Neural cell (in vitro differentiated cells): ENCODE measurements at regions not wholly inside any gene's neighbourhood (a gene's known extent, or its start where the extent isn't known, plus 50 kb on each side); places are given as distances from the start of the nearest gene placed in this dataset.

ENCODE experiments used
- H2AFZ ChIP-seq: fragments of 200-600, 300-800 bp; sonication (generic), shearing (Covaris generic); 2 replicates; pipeline ENCODE4 v1.6.0; 2014; ENCODE audit warnings: low read depth, mild to moderate bottlenecking, antibody characterized with exemption, low read length, moderate library complexity
- H3F3A ChIP-seq: fragments of 200-600 bp; shearing (Covaris generic); 2 replicates; pipeline ENCODE4 v1.6.1; 2016; ENCODE audit warnings: mild to moderate bottlenecking, moderate library complexity, mixed read lengths, antibody characterized with exemption, low read length; ENCODE audit not compliant: insufficient read depth, poor library complexity, severe bottlenecking
- H3K27ac ChIP-seq: fragments of 200-600, 300-800 bp; sonication (generic), shearing (Covaris generic); 2 replicates; pipeline ENCODE4 v1.5.1; 2014; ENCODE audit warnings: mild to moderate bottlenecking, low read length, moderate library complexity
- H3K27me3 ChIP-seq: fragments of 300-800, 200-600 bp; sonication (generic), shearing (Covaris generic); 2 replicates; pipeline ENCODE4 v1.6.0; 2014; ENCODE audit warnings: mild to moderate bottlenecking, low read depth, low read length, moderate library complexity; ENCODE audit not compliant: insufficient read depth
- H3K36me3 ChIP-seq: fragments of 300-800, 200-600 bp; sonication (generic), shearing (Covaris generic); 2 replicates; pipeline ENCODE4 v1.5.1; 2014; ENCODE audit warnings: mild to moderate bottlenecking, antibody characterized with exemption, low read length, moderate library complexity; ENCODE audit not compliant: insufficient read depth
- H3K4me2 ChIP-seq: fragments of 300-800, 200-600 bp; sonication (generic), shearing (Covaris generic); 2 replicates; pipeline ENCODE4 v1.6.0; 2014; ENCODE audit warnings: mild to moderate bottlenecking, low read length
- H3K4me3 ChIP-seq: fragments of 300-800, 200-600 bp; sonication (generic), shearing (Covaris generic); 2 replicates; pipeline ENCODE4 v1.5.1; 2014; ENCODE audit warnings: mild to moderate bottlenecking, low read length, moderate library complexity
- H3K79me2 ChIP-seq: fragments of 200-600 bp; shearing (Covaris generic); replicated peaks from 2 replicates; pipeline ENCODE4 v1.6.0; 2014; ENCODE audit warnings: mild to moderate bottlenecking, low read length, moderate library complexity; ENCODE audit not compliant: insufficient read depth
- H3K9ac ChIP-seq: fragments of 300-800, 200-600 bp; sonication (generic), shearing (Covaris generic); 2 replicates; pipeline ENCODE4 v1.6.1; 2016; ENCODE audit warnings: mild to moderate bottlenecking, low read length, mixed read lengths
- H3K9me2 ChIP-seq: fragments of 200-600 bp; shearing (Covaris generic); 2 replicates; pipeline ENCODE4 v1.6.1; 2016; ENCODE audit warnings: mild to moderate bottlenecking, low read length, mixed read lengths; ENCODE audit not compliant: insufficient read depth
- H3K9me3 ChIP-seq: fragments of 200-600, 300-800 bp; sonication (generic), shearing (Covaris generic); 2 replicates; pipeline ENCODE4 v1.6.1; 2016; ENCODE audit warnings: mild to moderate bottlenecking, mixed run types, low read length, moderate library complexity, mixed read lengths
- H4K20me1 ChIP-seq: fragments of 200-600 bp; shearing (Covaris generic); 2 replicates; pipeline ENCODE4 v1.6.1; 2016; ENCODE audit warnings: mild to moderate bottlenecking, mixed run types; ENCODE audit not compliant: insufficient read depth
- EP300 ChIP-seq: fragments of 450-650 bp; conservative IDR thresholded peaks from 2 replicates; pipeline ENCODE4 v1.6.1; 2014; ENCODE audit warnings: antibody characterized with exemption, mild to moderate bottlenecking, moderate library complexity; ENCODE audit not compliant: poor library complexity, severe bottlenecking
- EZH2 ChIP-seq: fragments of 200-600, 300-800 bp; shearing (Covaris generic), sonication (generic); IDR thresholded peaks from 2 replicates; pipeline ENCODE4 v1.6.1; 2014; ENCODE audit warnings: antibody characterized with exemption, low read length, borderline replicate concordance, mild to moderate bottlenecking; ENCODE audit not compliant: insufficient read depth, poor library complexity, severe bottlenecking
- MXI1 ChIP-seq: fragments of 450-650 bp; conservative IDR thresholded peaks from 2 replicates; pipeline ENCODE4 v1.6.1; 2014; ENCODE audit warnings: antibody characterized with exemption, mild to moderate bottlenecking; ENCODE audit not compliant: poor library complexity, severe bottlenecking
- POLR2AphosphoS5 ChIP-seq: IDR thresholded peaks from 2 replicates; pipeline ENCODE4 v1.6.1; 2012
- RAD21 ChIP-seq: fragments of 450-650 bp; conservative IDR thresholded peaks from 2 replicates; pipeline ENCODE4 v1.6.1; 2014; ENCODE audit warnings: antibody characterized with exemption, mild to moderate bottlenecking, moderate library complexity
- REST ChIP-seq: IDR thresholded peaks from 2 replicates; pipeline ENCODE4 v1.6.1; 2012; ENCODE audit warnings: borderline replicate concordance
- SMC3 ChIP-seq: fragments of 450-650 bp; conservative IDR thresholded peaks from 2 replicates; pipeline ENCODE4 v1.6.1; 2014; ENCODE audit warnings: antibody characterized with exemption, mild to moderate bottlenecking, moderate library complexity; ENCODE audit not compliant: poor library complexity
- TAF1 ChIP-seq: IDR thresholded peaks from 2 replicates; pipeline ENCODE4 v1.6.1; 2012; ENCODE audit warnings: low read depth
- TF ChIP-seq, protein P1 (sequence below): fragments of 450-650 bp; IDR thresholded peaks from 2 replicates; pipeline ENCODE4 v1.5.1; 2014; ENCODE audit warnings: antibody characterized with exemption, mild to moderate bottlenecking, moderate library complexity; ENCODE audit not compliant: poor library complexity, severe bottlenecking

GRCh38 chr2:187918996-187919821 is 365.0 kb upstream of the TFPI start:
- no peaks in the 10 kb centered on the region for H3F3A ChIP-seq
- no peaks in the 10 kb centered on the region for H3K36me3 ChIP-seq
- no peak overlapping the region for H3K4me3 ChIP-seq
- TF ChIP-seq POLR2AphosphoS5 (no peak), RAD21 (no peak), TAF1 (no peak), REST (no peak), MXI1 (no peak)
- H3K9me2 ChIP-seq: no peaks in the 10 kb centered on the region
- H3K27me3 ChIP-seq: no peaks in the 10 kb centered on the region
- H3K9ac ChIP-seq: no peak overlapping the region
- no peaks in the 10 kb centered on the region for H4K20me1 ChIP-seq
- no peaks in the 10 kb centered on the region for H3K9me3 ChIP-seq
- no peak overlapping the region for H3K4me2 ChIP-seq
- no peaks in the 10 kb centered on the region for H3K79me2 ChIP-seq
- H2AFZ ChIP-seq: no peak overlapping the region
- no peak overlapping the region for H3K27ac ChIP-seq

GRCh38 chr2:187920511-187920910 is 366.3 kb upstream of the TFPI start:
- Histone ChIP-seq H3K9me3 (no peaks in the 10 kb centered on the region), H3K9ac (no peak overlapping the region), H3K4me3 (no peak overlapping the region), H2AFZ (no peak overlapping the region), H3K27ac (no peak overlapping the region), H3K79me2 (no peaks in the 10 kb centered on the region), H3K4me2 (no peak overlapping the region), H3K36me3 (no peaks in the 10 kb centered on the region), H4K20me1 (no peaks in the 10 kb centered on the region), H3F3A (no peaks in the 10 kb centered on the region), H3K27me3 (no peaks in the 10 kb centered on the region), H3K9me2 (no peaks in the 10 kb centered on the region)
- TF ChIP-seq EP300 (no peak), MXI1 (no peak), EZH2 (no peak), REST (no peak), TAF1 (no peak), SMC3 (no peak), RAD21 (no peak), POLR2AphosphoS5 (no peak)
- TF ChIP-seq, protein P1, sequence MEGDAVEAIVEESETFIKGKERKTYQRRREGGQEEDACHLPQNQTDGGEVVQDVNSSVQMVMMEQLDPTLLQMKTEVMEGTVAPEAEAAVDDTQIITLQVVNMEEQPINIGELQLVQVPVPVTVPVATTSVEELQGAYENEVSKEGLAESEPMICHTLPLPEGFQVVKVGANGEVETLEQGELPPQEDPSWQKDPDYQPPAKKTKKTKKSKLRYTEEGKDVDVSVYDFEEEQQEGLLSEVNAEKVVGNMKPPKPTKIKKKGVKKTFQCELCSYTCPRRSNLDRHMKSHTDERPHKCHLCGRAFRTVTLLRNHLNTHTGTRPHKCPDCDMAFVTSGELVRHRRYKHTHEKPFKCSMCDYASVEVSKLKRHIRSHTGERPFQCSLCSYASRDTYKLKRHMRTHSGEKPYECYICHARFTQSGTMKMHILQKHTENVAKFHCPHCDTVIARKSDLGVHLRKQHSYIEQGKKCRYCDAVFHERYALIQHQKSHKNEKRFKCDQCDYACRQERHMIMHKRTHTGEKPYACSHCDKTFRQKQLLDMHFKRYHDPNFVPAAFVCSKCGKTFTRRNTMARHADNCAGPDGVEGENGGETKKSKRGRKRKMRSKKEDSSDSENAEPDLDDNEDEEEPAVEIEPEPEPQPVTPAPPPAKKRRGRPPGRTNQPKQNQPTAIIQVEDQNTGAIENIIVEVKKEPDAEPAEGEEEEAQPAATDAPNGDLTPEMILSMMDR: no peak
